HG02571 (cell line): ENCODE measurements at regions not wholly inside any gene's neighbourhood (a gene's known extent, or its start where the extent isn't known, plus 50 kb on each side); places are given as distances from the start of the nearest gene placed in this dataset.
"Not testable (repeated sequence)": the region's sequence is repeated elsewhere in the genome, so short reads cannot be mapped to it uniquely, and the experiment has no call there.

Source experiments
- ATAC-seq: cut with Tn5 transposase; IDR thresholded peaks from one replicate; pipeline ENCODE4 v1.9.1; 2021; ENCODE audit warnings: mild to moderate bottlenecking, moderate library complexity; ENCODE audit not compliant: unreplicated experiment

GRCh38 chr20:19110285-19110684, 102.2 kb upstream of the SLC24A3 start:
- no peak for ATAC-seq

GRCh38 chr20:19110881-19111460, 101.5 kb upstream of the SLC24A3 start:
- no peak for ATAC-seq

GRCh38 chr20:19112828-19113227, 99.6 kb upstream of the SLC24A3 start:
- no peak for ATAC-seq

GRCh38 chr20:19113343-19113930, 99.0 kb upstream of the SLC24A3 start:
- ATAC-seq = no peak

- no peak for ATAC-seq
These were observed 98.0 kb upstream of the SLC24A3 start for GRCh38 chr20:19114410-19114809.

GRCh38 chr20:19115581-19115980, 96.9 kb upstream of the SLC24A3 start:
- ATAC-seq = no peak

GRCh38 chr20:19120011-19120410, 92.4 kb upstream of the SLC24A3 start:
- no peak for ATAC-seq

- no peak for ATAC-seq
These were observed 91.9 kb upstream of the SLC24A3 start for GRCh38 chr20:19120569-19120968.

- no peak for ATAC-seq
These were observed 91.0 kb upstream of the SLC24A3 start for GRCh38 chr20:19121463-19121862.

- ATAC-seq = no peak
These were observed 90.5 kb upstream of the SLC24A3 start for GRCh38 chr20:19121916-19122315.

- no peak for ATAC-seq
These were observed 90.0 kb upstream of the SLC24A3 start for GRCh38 chr20:19122395-19122794.

GRCh38 chr20:19125508-19125907, 86.9 kb upstream of the SLC24A3 start:
- no peak for ATAC-seq

GRCh38 chr20:19129306-19129705, 83.1 kb upstream of the SLC24A3 start:
- no peak for ATAC-seq

- no peak for ATAC-seq
These were observed 82.3 kb upstream of the SLC24A3 start for GRCh38 chr20:19129976-19130612.

GRCh38 chr20:19130613-19130984, 81.8 kb upstream of the SLC24A3 start:
- ATAC-seq = no peak

- ATAC-seq = no peak
These were observed 74.8 kb upstream of the SLC24A3 start for GRCh38 chr20:19137641-19138040.

- no peak for ATAC-seq
These were observed 73.7 kb upstream of the SLC24A3 start for GRCh38 chr20:19138758-19139157.

GRCh38 chr20:19139584-19139983, 72.9 kb upstream of the SLC24A3 start:
- not testable (repeated sequence) for ATAC-seq

GRCh38 chr20:19141998-19142397, 70.4 kb upstream of the SLC24A3 start:
- ATAC-seq = no peak

- ATAC-seq = no peak
These were observed 68.6 kb upstream of the SLC24A3 start for GRCh38 chr20:19143890-19144289.

- no peak for ATAC-seq
These were observed 51.1 kb upstream of the SLC24A3 start for GRCh38 chr20:19161336-19161735.
